PC-3 (cell line): ENCODE measurements at regions not wholly inside any gene's neighbourhood (a gene's known extent, or its start where the extent isn't known, plus 50 kb on each side); places are given as distances from the start of the nearest gene placed in this dataset.

Experiments
- EZH2 ChIP-seq: fragments of 300-600 bp; sonication (generic); IDR thresholded peaks from one replicate; pipeline ENCODE4 v1.6.1; 2017; ENCODE audit warnings: antibody characterized with exemption, mild to moderate bottlenecking, low read length; ENCODE audit not compliant: unreplicated experiment
- EZH2phosphoT487 ChIP-seq: fragments of 300-600 bp; sonication (generic); IDR thresholded peaks from 2 replicates; pipeline ENCODE4 v1.6.1; 2018; ENCODE audit warnings: mild to moderate bottlenecking, antibody characterized with exemption, low read length, borderline replicate concordance
- TF ChIP-seq, protein P1 (sequence below): fragments of 300-600 bp; sonication (generic); conservative IDR thresholded peaks from 2 replicates; pipeline ENCODE4 v1.5.1; 2017; ENCODE audit warnings: antibody characterized with exemption, low read depth, mild to moderate bottlenecking, low read length

DNA sequence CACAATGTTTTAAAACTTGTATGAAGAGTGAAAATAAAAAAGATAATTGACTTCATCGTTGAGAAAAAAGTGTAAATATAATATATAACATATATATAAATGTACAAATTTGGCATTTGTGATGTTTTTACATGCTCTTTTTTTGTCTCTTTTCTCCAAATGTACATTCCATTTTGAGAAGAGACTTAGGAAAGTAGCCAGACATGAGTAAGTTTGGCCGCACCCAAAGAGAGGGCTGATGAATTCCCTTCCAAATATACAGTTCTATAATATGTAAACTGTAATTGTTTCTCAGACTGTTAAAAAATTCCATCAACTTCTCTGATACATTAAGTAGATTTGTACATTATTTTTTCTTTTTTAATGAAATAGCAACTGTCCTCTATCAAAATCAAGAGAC is 193.2 kb upstream of the MAP3K1 start:
- TF ChIP-seq, protein P1, sequence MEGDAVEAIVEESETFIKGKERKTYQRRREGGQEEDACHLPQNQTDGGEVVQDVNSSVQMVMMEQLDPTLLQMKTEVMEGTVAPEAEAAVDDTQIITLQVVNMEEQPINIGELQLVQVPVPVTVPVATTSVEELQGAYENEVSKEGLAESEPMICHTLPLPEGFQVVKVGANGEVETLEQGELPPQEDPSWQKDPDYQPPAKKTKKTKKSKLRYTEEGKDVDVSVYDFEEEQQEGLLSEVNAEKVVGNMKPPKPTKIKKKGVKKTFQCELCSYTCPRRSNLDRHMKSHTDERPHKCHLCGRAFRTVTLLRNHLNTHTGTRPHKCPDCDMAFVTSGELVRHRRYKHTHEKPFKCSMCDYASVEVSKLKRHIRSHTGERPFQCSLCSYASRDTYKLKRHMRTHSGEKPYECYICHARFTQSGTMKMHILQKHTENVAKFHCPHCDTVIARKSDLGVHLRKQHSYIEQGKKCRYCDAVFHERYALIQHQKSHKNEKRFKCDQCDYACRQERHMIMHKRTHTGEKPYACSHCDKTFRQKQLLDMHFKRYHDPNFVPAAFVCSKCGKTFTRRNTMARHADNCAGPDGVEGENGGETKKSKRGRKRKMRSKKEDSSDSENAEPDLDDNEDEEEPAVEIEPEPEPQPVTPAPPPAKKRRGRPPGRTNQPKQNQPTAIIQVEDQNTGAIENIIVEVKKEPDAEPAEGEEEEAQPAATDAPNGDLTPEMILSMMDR = no peak
- TF ChIP-seq EZH2 = no peak
- no peak for TF ChIP-seq EZH2phosphoT487
